ENCODE measurements at regions not wholly inside any gene's neighbourhood (a gene's known extent, or its start where the extent isn't known, plus 50 kb on each side); places are given as distances from the start of the nearest gene placed in this dataset.

DNA sequence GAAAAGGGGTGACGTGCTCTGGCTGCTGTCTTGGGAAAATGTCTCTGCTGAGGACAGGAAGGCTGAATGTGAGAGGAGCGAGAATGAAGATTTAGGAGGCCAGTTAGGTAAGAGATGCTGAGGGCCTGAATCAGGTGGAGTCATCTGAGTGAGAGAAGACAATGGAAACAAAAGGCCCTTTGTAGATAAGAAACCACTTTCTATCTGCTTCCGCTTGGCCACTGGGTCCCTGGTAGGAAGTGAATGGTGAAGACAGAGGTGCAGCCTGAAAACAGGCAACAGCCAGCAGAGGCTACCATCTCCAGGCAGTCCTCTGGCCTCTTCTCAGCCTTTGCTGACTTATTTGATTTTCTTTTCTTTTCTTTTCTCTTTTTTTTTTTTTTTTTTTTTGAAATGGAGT lies 374.0 kb upstream of the SLC14A2 start:
- intact Hi-C loops (cut with micrococcal nuclease): no loop called here
- ChIA-PET POLR2A (no interaction called here), CTCF (no interaction called here)
- Mint-ChIP-seq H3K27ac (no peak overlapping the region), H3K27me3 (peaks cover 5% of the 10 kb centered on the region), H3K9me3 (no peaks in the 10 kb centered on the region), H3K4me1 (no peaks in the 10 kb centered on the region), H3K4me3 (no peak overlapping the region), H3K36me3 (ENCODE audit: low read depth) (no peaks in the 10 kb centered on the region)
- ATAC-seq (ENCODE audit: low read depth): no peak
- no peak for DNase-seq
- TF ChIP-seq, protein P1, sequence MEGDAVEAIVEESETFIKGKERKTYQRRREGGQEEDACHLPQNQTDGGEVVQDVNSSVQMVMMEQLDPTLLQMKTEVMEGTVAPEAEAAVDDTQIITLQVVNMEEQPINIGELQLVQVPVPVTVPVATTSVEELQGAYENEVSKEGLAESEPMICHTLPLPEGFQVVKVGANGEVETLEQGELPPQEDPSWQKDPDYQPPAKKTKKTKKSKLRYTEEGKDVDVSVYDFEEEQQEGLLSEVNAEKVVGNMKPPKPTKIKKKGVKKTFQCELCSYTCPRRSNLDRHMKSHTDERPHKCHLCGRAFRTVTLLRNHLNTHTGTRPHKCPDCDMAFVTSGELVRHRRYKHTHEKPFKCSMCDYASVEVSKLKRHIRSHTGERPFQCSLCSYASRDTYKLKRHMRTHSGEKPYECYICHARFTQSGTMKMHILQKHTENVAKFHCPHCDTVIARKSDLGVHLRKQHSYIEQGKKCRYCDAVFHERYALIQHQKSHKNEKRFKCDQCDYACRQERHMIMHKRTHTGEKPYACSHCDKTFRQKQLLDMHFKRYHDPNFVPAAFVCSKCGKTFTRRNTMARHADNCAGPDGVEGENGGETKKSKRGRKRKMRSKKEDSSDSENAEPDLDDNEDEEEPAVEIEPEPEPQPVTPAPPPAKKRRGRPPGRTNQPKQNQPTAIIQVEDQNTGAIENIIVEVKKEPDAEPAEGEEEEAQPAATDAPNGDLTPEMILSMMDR (IDR thresholded peaks at IDR 0.05): no peak

- TF ChIP-seq, protein P1 (IDR thresholded peaks at IDR 0.05): no peak
- no peaks in the 10 kb centered on the region for H3K9me3 Mint-ChIP-seq
- DNase-seq: no peak
These were observed 373.2 kb upstream of the SLC14A2 start for GRCh38 chr18:45241982-45242565.

GRCh38 chr18:45243340-45244110 lies 371.8 kb upstream of the SLC14A2 start:
- CTCF ChIA-PET: no interaction called here

More at GRCh38 chr18:45241982-45242565, 373.2 kb upstream of the SLC14A2 start:
- H3K4me3 Mint-ChIP-seq: no peak overlapping the region
- H3K36me3 Mint-ChIP-seq (ENCODE audit: low read depth): no peaks in the 10 kb centered on the region
- CTCF ChIA-PET: no interaction called here
- no peak for ATAC-seq (ENCODE audit: low read depth)
- peaks cover 5% of the 10 kb centered on the region for H3K27me3 Mint-ChIP-seq
- POLR2A ChIA-PET: no interaction called here
- no peaks in the 10 kb centered on the region for H3K4me1 Mint-ChIP-seq
- no peak overlapping the region for H3K27ac Mint-ChIP-seq
- intact Hi-C loops (cut with micrococcal nuclease): no loop called here

GRCh38 chr18:45245091-45245511 lies 370.2 kb upstream of the SLC14A2 start:
- Mint-ChIP-seq H3K4me3 (no peak overlapping the region), H3K27ac (no peak overlapping the region), H3K4me1 (no peaks in the 10 kb centered on the region), H3K27me3 (peaks cover 8% of the 10 kb centered on the region), H3K9me3 (no peaks in the 10 kb centered on the region), H3K36me3 (ENCODE audit: low read depth) (no peaks in the 10 kb centered on the region)
- intact Hi-C loops (cut with micrococcal nuclease): no loop called here
- ATAC-seq (ENCODE audit: low read depth) (no peak), DNase-seq (no peak)
- CTCF ChIA-PET: no interaction called here
- POLR2A ChIA-PET: no interaction called here
- TF ChIP-seq, protein P1 (IDR thresholded peaks at IDR 0.05): no peak

More at GRCh38 chr18:45243340-45244110, 371.8 kb upstream of the SLC14A2 start:
- TF ChIP-seq, protein P1 (IDR thresholded peaks at IDR 0.05): no peak
- Mint-ChIP-seq H3K4me3 (no peak overlapping the region), H3K36me3 (ENCODE audit: low read depth) (no peaks in the 10 kb centered on the region), H3K27me3 (peaks cover 6% of the 10 kb centered on the region), H3K9me3 (no peaks in the 10 kb centered on the region), H3K27ac (no peak overlapping the region), H3K4me1 (no peaks in the 10 kb centered on the region)
- ATAC-seq (ENCODE audit: low read depth) (no peak), DNase-seq (no peak)
- intact Hi-C loops (cut with micrococcal nuclease): no loop called here
- POLR2A ChIA-PET: no interaction called here

GRCh38 chr18:45248240-45248903 lies 366.9 kb upstream of the SLC14A2 start:
- H3K4me3 Mint-ChIP-seq: no peak overlapping the region
- H3K27ac Mint-ChIP-seq: no peak overlapping the region
- H3K36me3 Mint-ChIP-seq (ENCODE audit: low read depth): no peaks in the 10 kb centered on the region
- intact Hi-C loops (cut with micrococcal nuclease): no loop called here
- no peaks in the 10 kb centered on the region for H3K4me1 Mint-ChIP-seq
- TF ChIP-seq, protein P1 (IDR thresholded peaks at IDR 0.05): no peak
- ATAC-seq (ENCODE audit: low read depth) (no peak), DNase-seq (no peak)
- POLR2A ChIA-PET: no interaction called here
- CTCF ChIA-PET: no interaction called here
- peaks cover 7% of the 10 kb centered on the region for H3K27me3 Mint-ChIP-seq
- H3K9me3 Mint-ChIP-seq: no peaks in the 10 kb centered on the region
